T-helper 17 cell (primary cell): ENCODE measurements at regions not wholly inside any gene's neighbourhood (a gene's known extent, or its start where the extent isn't known, plus 50 kb on each side); places are given as distances from the start of the nearest gene placed in this dataset.
"Not testable (repeated sequence)": the region's sequence is repeated elsewhere in the genome, so short reads cannot be mapped to it uniquely, and the experiment has no call there.

Experiments used
- ATAC-seq: fragments of 150-1000 bp; cut with Tn5 transposase; 2 replicates; pipeline ENCODE4 v1.10.0; 2021; ENCODE audit warnings: mild to moderate bottlenecking, moderate library complexity
- DNase-seq, 3 donors: peaks; one replicate each; pipeline versions ENCODE4 v3.0.0 to v3.0.0-alpha.2; 2020 to 2021
- H3K9me3 ChIP-seq: one replicate; pipeline ENCODE4 v1.7.0; 2013; ENCODE audit warnings: low read length, mild to moderate bottlenecking; ENCODE audit not compliant: control insufficient read depth, poor library complexity, severe bottlenecking
- H3K27ac Mint-ChIP-seq: one replicate; pipeline ENCODE4 v1.8.0; 2022; ENCODE audit warnings: mild to moderate bottlenecking, moderate library complexity, mixed read lengths
- H3K27me3 Mint-ChIP-seq: one replicate; pipeline ENCODE4 v1.8.0; 2022; ENCODE audit warnings: mixed read lengths
- H3K36me3 Mint-ChIP-seq: one replicate; pipeline ENCODE4 v1.8.0; 2022; ENCODE audit warnings: low read depth, mixed read lengths
- H3K4me1 Mint-ChIP-seq: one replicate; pipeline ENCODE4 v1.8.0; 2022; ENCODE audit warnings: mild to moderate bottlenecking, mixed read lengths
- H3K4me3 Mint-ChIP-seq: one replicate; pipeline ENCODE4 v1.8.0; 2022; ENCODE audit warnings: mild to moderate bottlenecking, moderate library complexity, mixed read lengths

- DNase-seq (no peak), ATAC-seq (no peak)
- no peak overlapping the region for H3K27ac Mint-ChIP-seq
- H3K4me1 Mint-ChIP-seq, result no peaks in the 10 kb centered on the region
- H3K27me3 Mint-ChIP-seq, result peaks cover 12% of the 10 kb centered on the region
- H3K4me3 Mint-ChIP-seq, result no peak overlapping the region
- H3K36me3 Mint-ChIP-seq, result no peaks in the 10 kb centered on the region
- H3K9me3 ChIP-seq, result no peaks in the 10 kb centered on the region
Observed at GRCh38 chr5:15105799-15106393, 234.3 kb upstream of the ANKH start.

GRCh38 chr5:15103864-15104263 lies 232.3 kb upstream of the ANKH start:
- peaks cover 4% of the 10 kb centered on the region for H3K27me3 Mint-ChIP-seq
- DNase-seq (no peak), ATAC-seq (no peak)
- H3K27ac Mint-ChIP-seq, result no peak overlapping the region
- no peaks in the 10 kb centered on the region for H3K36me3 Mint-ChIP-seq
- no peaks in the 10 kb centered on the region for H3K9me3 ChIP-seq
- H3K4me1 Mint-ChIP-seq, result no peaks in the 10 kb centered on the region
- no peak overlapping the region for H3K4me3 Mint-ChIP-seq

- Mint-ChIP-seq H3K27me3 (peaks cover 4% of the 10 kb centered on the region), H3K27ac (no peak overlapping the region), H3K4me3 (no peak overlapping the region), H3K4me1 (no peaks in the 10 kb centered on the region), H3K36me3 (no peaks in the 10 kb centered on the region)
- ATAC-seq (peak; percentile 68), DNase-seq (no peak)
- no peaks in the 10 kb centered on the region for H3K9me3 ChIP-seq
Observed at GRCh38 chr5:15103130-15103529, 231.6 kb upstream of the ANKH start.

- Mint-ChIP-seq H3K36me3 (no peaks in the 10 kb centered on the region), H3K27ac (no peak overlapping the region), H3K4me1 (no peaks in the 10 kb centered on the region), H3K4me3 (no peak overlapping the region), H3K27me3 (no peaks in the 10 kb centered on the region)
- ATAC-seq, result no peak
- no peaks in the 10 kb centered on the region for H3K9me3 ChIP-seq
- DNase-seq, result no peak
Observed at GRCh38 chr5:15097552-15097951, 226.0 kb upstream of the ANKH start.

GRCh38 chr5:15096686-15097085 lies 225.1 kb upstream of the ANKH start:
- not testable (repeated sequence) for H3K36me3 Mint-ChIP-seq, H3K9me3 ChIP-seq, DNase-seq, H3K27me3 Mint-ChIP-seq, ATAC-seq, H3K4me1 Mint-ChIP-seq, H3K27ac Mint-ChIP-seq, H3K4me3 Mint-ChIP-seq

GRCh38 chr5:15092801-15093200 lies 221.2 kb upstream of the ANKH start:
- H3K9me3 ChIP-seq, result no peaks in the 10 kb centered on the region
- Mint-ChIP-seq H3K4me1 (no peaks in the 10 kb centered on the region), H3K27ac (no peak overlapping the region), H3K36me3 (no peaks in the 10 kb centered on the region), H3K4me3 (no peak overlapping the region), H3K27me3 (peaks cover 7% of the 10 kb centered on the region)
- DNase-seq (no peak), ATAC-seq (no peak)

- no peaks in the 10 kb centered on the region for H3K36me3 Mint-ChIP-seq
- H3K27ac Mint-ChIP-seq, result no peak overlapping the region
- no peaks in the 10 kb centered on the region for H3K9me3 ChIP-seq
- H3K27me3 Mint-ChIP-seq, result peaks cover 7% of the 10 kb centered on the region
- DNase-seq (no peak), ATAC-seq (no peak)
- no peaks in the 10 kb centered on the region for H3K4me1 Mint-ChIP-seq
- H3K4me3 Mint-ChIP-seq, result no peak overlapping the region
Observed at GRCh38 chr5:15085671-15086070, 214.1 kb upstream of the ANKH start.

GRCh38 chr5:15082096-15082495 lies 210.5 kb upstream of the ANKH start:
- H3K27me3 Mint-ChIP-seq, result peaks cover 10% of the 10 kb centered on the region
- H3K27ac Mint-ChIP-seq, result no peak overlapping the region
- no peaks in the 10 kb centered on the region for H3K9me3 ChIP-seq
- H3K4me1 Mint-ChIP-seq, result no peaks in the 10 kb centered on the region
- H3K36me3 Mint-ChIP-seq, result no peaks in the 10 kb centered on the region
- ATAC-seq, result no peak
- no peak overlapping the region for H3K4me3 Mint-ChIP-seq
- DNase-seq, result no peak

- no peaks in the 10 kb centered on the region for H3K9me3 ChIP-seq
- H3K27ac Mint-ChIP-seq, result no peak overlapping the region
- ATAC-seq, result no peak
- peaks cover 10% of the 10 kb centered on the region for H3K27me3 Mint-ChIP-seq
- no peak for DNase-seq
- no peaks in the 10 kb centered on the region for H3K4me1 Mint-ChIP-seq
- H3K4me3 Mint-ChIP-seq, result no peak overlapping the region
- no peaks in the 10 kb centered on the region for H3K36me3 Mint-ChIP-seq
Observed at GRCh38 chr5:15080219-15080618, 208.6 kb upstream of the ANKH start.

GRCh38 chr5:15079566-15079965 lies 208.0 kb upstream of the ANKH start:
- Mint-ChIP-seq H3K4me1 (no peaks in the 10 kb centered on the region), H3K27me3 (peaks cover 10% of the 10 kb centered on the region), H3K27ac (no peak overlapping the region), H3K4me3 (no peak overlapping the region), H3K36me3 (no peaks in the 10 kb centered on the region)
- H3K9me3 ChIP-seq, result no peaks in the 10 kb centered on the region
- ATAC-seq (no peak), DNase-seq (no peak)

- Mint-ChIP-seq H3K27me3 (peaks cover 10% of the 10 kb centered on the region), H3K4me3 (no peak overlapping the region), H3K27ac (no peak overlapping the region), H3K36me3 (peaks cover 3% of the 10 kb centered on the region), H3K4me1 (peaks cover 3% of the 10 kb centered on the region)
- ATAC-seq, result no peak
- DNase-seq, result no peak
- no peaks in the 10 kb centered on the region for H3K9me3 ChIP-seq
Observed at GRCh38 chr5:15074651-15075050, 203.1 kb upstream of the ANKH start.

GRCh38 chr5:15073453-15073852 lies 201.9 kb upstream of the ANKH start:
- H3K9me3 ChIP-seq, result no peaks in the 10 kb centered on the region
- no peak for DNase-seq
- Mint-ChIP-seq H3K27ac (no peak overlapping the region), H3K27me3 (peaks cover 3% of the 10 kb centered on the region), H3K4me3 (no peak overlapping the region), H3K4me1 (peaks cover 3% of the 10 kb centered on the region), H3K36me3 (peaks cover 3% of the 10 kb centered on the region)
- ATAC-seq, result no peak

- no peaks in the 10 kb centered on the region for H3K9me3 ChIP-seq
- Mint-ChIP-seq H3K36me3 (peaks cover 3% of the 10 kb centered on the region), H3K27ac (no peak overlapping the region), H3K27me3 (no peaks in the 10 kb centered on the region), H3K4me3 (no peak overlapping the region), H3K4me1 (peaks cover 3% of the 10 kb centered on the region)
- ATAC-seq, result no peak
- DNase-seq, result no peak
Observed at GRCh38 chr5:15070907-15071306, 199.3 kb upstream of the ANKH start.

GRCh38 chr5:15069407-15069905 lies 197.9 kb upstream of the ANKH start:
- H3K27ac Mint-ChIP-seq, result no peak overlapping the region
- no peak for ATAC-seq
- H3K4me3 Mint-ChIP-seq, result no peak overlapping the region
- peaks cover 3% of the 10 kb centered on the region for H3K4me1 Mint-ChIP-seq
- peaks cover 3% of the 10 kb centered on the region for H3K36me3 Mint-ChIP-seq
- no peaks in the 10 kb centered on the region for H3K9me3 ChIP-seq
- no peaks in the 10 kb centered on the region for H3K27me3 Mint-ChIP-seq
- no peak for DNase-seq
